Tibial nerve (tissue), 4 donors: ENCODE measurements at regions not wholly inside any gene's neighbourhood (a gene's known extent, or its start where the extent isn't known, plus 50 kb on each side); places are given as distances from the start of the nearest gene placed in this dataset.

Experiments
- CTCF ChIP-seq, 5 experiments: fragments of 200-600 bp in 3 of 5; fragments of 450-650 bp in 2 of 5; sonication (generic) in 3 of 5; IDR thresholded peaks; one replicate each; pipeline ENCODE4 v1.5.1; 2016 to 2019; ENCODE audit warnings: antibody characterized with exemption in 5 of 5, mild to moderate bottlenecking in 3 of 5, moderate library complexity in 2 of 5
- EP300 ChIP-seq, 2 donors: sonication (generic); formaldehyde crosslinking; IDR thresholded peaks; one replicate each; pipeline ENCODE4 v1.6.1; 2017; ENCODE audit warnings: antibody characterized with exemption in 2 of 2, mild to moderate bottlenecking in 1 of 2
- POLR2A ChIP-seq, 2 donors: fragments of 450-650 bp; IDR thresholded peaks; one replicate each; pipeline ENCODE4 v1.6.1; 2017; ENCODE audit warnings: antibody characterized with exemption in 2 of 2, mild to moderate bottlenecking in 2 of 2, moderate library complexity in 2 of 2

- no peak for TF ChIP-seq POLR2A (IDR thresholded peaks at IDR 0.05)
- no peak for TF ChIP-seq CTCF (IDR thresholded peaks at IDR 0.05)
- TF ChIP-seq EP300 (IDR thresholded peaks at IDR 0.05), result no peak
These were observed 272.4 kb upstream of the TPM1 start for GRCh38 chr15:62770111-62770660.
